ENCODE measurements at regions not wholly inside any gene's neighbourhood (a gene's known extent, or its start where the extent isn't known, plus 50 kb on each side); places are given as distances from the start of the nearest gene placed in this dataset.
A peak's percentile ranks its signal among the peaks of the same experiment; 100 is the strongest.
"Not testable (repeated sequence)": the region's sequence is repeated elsewhere in the genome, so short reads cannot be mapped to it uniquely, and the experiment has no call there.

- DNase-seq = no peak
These were observed 286.7 kb downstream of the INHBA start for GRCh38 chr7:41416208-41416595.

- no peak for DNase-seq
These were observed 287.3 kb downstream of the INHBA start for GRCh38 chr7:41415471-41416207.

GRCh38 chr7:41415051-41415450, 287.8 kb downstream of the INHBA start:
- no peak for DNase-seq

- DNase-seq = no peak
These were observed 298.4 kb downstream of the INHBA start for GRCh38 chr7:41404375-41405074.

- DNase-seq = no peak
These were observed 299.6 kb downstream of the INHBA start for GRCh38 chr7:41403291-41403690.

- no peak for DNase-seq
These were observed 301.1 kb downstream of the INHBA start for GRCh38 chr7:41401833-41402232.

GRCh38 chr7:41399171-41399570, 303.7 kb downstream of the INHBA start:
- DNase-seq = peak; percentile 48

GRCh38 chr7:41391818-41392217, 311.1 kb downstream of the INHBA start:
- no peak for DNase-seq

GRCh38 chr7:41388933-41389332, 314.0 kb downstream of the INHBA start:
- not testable (repeated sequence) for DNase-seq

- no peak for DNase-seq
These were observed 316.9 kb downstream of the INHBA start for GRCh38 chr7:41385996-41386395.

GRCh38 chr7:41384418-41384817, 318.5 kb downstream of the INHBA start:
- no peak for DNase-seq

GRCh38 chr7:41383596-41383995, 319.3 kb downstream of the INHBA start:
- DNase-seq = no peak

- DNase-seq = no peak
These were observed 324.7 kb downstream of the INHBA start for GRCh38 chr7:41378156-41378555.

- DNase-seq = no peak
These were observed 327.3 kb downstream of the INHBA start for GRCh38 chr7:41375582-41375981.

GRCh38 chr7:41374150-41374848, 328.6 kb downstream of the INHBA start:
- DNase-seq = no peak

- no peak for DNase-seq
These were observed 334.7 kb downstream of the INHBA start for GRCh38 chr7:41367967-41368882.

GRCh38 chr7:41351091-41351490, 351.8 kb downstream of the INHBA start:
- DNase-seq = no peak

GRCh38 chr7:41346878-41347277, 356.0 kb downstream of the INHBA start:
- no peak for DNase-seq

GRCh38 chr7:41339913-41340676, 362.8 kb downstream of the INHBA start:
- DNase-seq = no peak

- DNase-seq = no peak
These were observed 365.9 kb downstream of the INHBA start for GRCh38 chr7:41336981-41337380.

- no peak for DNase-seq
These were observed 366.4 kb downstream of the INHBA start for GRCh38 chr7:41336455-41336952.
